GM12878 (cell line): ENCODE measurements at regions not wholly inside any gene's neighbourhood (a gene's known extent, or its start where the extent isn't known, plus 50 kb on each side); places are given as distances from the start of the nearest gene placed in this dataset.

Experiments
- BCL3 ChIP-seq: IDR thresholded peaks from 2 replicates; pipeline ENCODE4 v1.6.1; 2011; ENCODE audit warnings: borderline replicate concordance, low read depth, mild to moderate bottlenecking, moderate library complexity, low read length; ENCODE audit not compliant: insufficient read depth, poor library complexity, severe bottlenecking
- BHLHE40 ChIP-seq, 2 experiments: fragments of 450-650 bp in 1 of 2; IDR thresholded peaks; 2 replicates each; pipeline ENCODE4 v1.6.1; 2011 to 2017; ENCODE audit warnings: low read depth in 2 of 2, borderline replicate concordance in 1 of 2, improper control_type of control experiment in 1 of 2, low read length in 1 of 2, mild to moderate bottlenecking in 1 of 2
- CTCF ChIP-seq, 3 experiments: IDR thresholded peaks in 2 of 3; conservative IDR thresholded peaks in 1 of 3; 2 replicates each; pipeline ENCODE4 v1.5.1; 2011; ENCODE audit warnings: low read depth in 3 of 3, low read length in 3 of 3, mild to moderate bottlenecking in 3 of 3, control low read depth in 2 of 3, moderate library complexity in 2 of 3, inconsistent platforms in 1 of 3, mixed read lengths in 1 of 3; ENCODE audit not compliant: control insufficient read depth in 2 of 3, insufficient read depth in 1 of 3; ENCODE audit errors: extremely low read depth in 1 of 3
- DPF2 ChIP-seq: fragments of 450-650 bp; IDR thresholded peaks from 2 replicates; pipeline ENCODE4 v1.6.1; 2017; ENCODE audit warnings: mild to moderate bottlenecking
- EP300 ChIP-seq, 2 experiments: fragments of 150-350 bp in 1 of 2; IDR thresholded peaks; 2 replicates each; pipeline ENCODE4 v1.6.1; 2011 to 2012; ENCODE audit warnings: low read depth in 2 of 2, low read length in 2 of 2, borderline replicate concordance in 1 of 2, improper control_type of control experiment in 1 of 2, inconsistent platforms in 1 of 2; ENCODE audit not compliant: control insufficient read depth in 1 of 2
- EZH2 ChIP-seq: IDR thresholded peaks from 2 replicates; pipeline ENCODE4 v1.6.1; 2012; ENCODE audit warnings: low read depth, mild to moderate bottlenecking, control low read depth, inconsistent platforms, low read length, borderline replicate concordance; ENCODE audit not compliant: control insufficient read depth
- KDM1A ChIP-seq: fragments of 200-600 bp; sonication (generic); IDR thresholded peaks from 2 replicates; pipeline ENCODE4 v1.6.1; 2016; ENCODE audit warnings: borderline replicate concordance
- MTA3 ChIP-seq: IDR thresholded peaks from 2 replicates; pipeline ENCODE4 v1.6.1; 2012; ENCODE audit warnings: low read length, inconsistent platforms, borderline replicate concordance
- POLR2A ChIP-seq: IDR thresholded peaks from 2 replicates; pipeline ENCODE4 v1.6.1; 2011; ENCODE audit warnings: low read depth, mild to moderate bottlenecking, low read length
- POLR2AphosphoS5 ChIP-seq: IDR thresholded peaks from 2 replicates; pipeline ENCODE4 v1.6.1; 2011; ENCODE audit warnings: mild to moderate bottlenecking, low read length, inconsistent platforms
- RELA ChIP-seq: fragments of 450-650 bp; IDR thresholded peaks from 2 replicates; pipeline ENCODE4 v1.8.0; 2014; ENCODE audit warnings: borderline replicate concordance; ENCODE audit not compliant: partially characterized antibody
- REST ChIP-seq: IDR thresholded peaks from 2 replicates; pipeline ENCODE4 v1.6.1; 2012; ENCODE audit warnings: mild to moderate bottlenecking, low read depth, low read length
- SMC3 ChIP-seq: IDR thresholded peaks from 2 replicates; pipeline ENCODE4 v1.6.1; 2011; ENCODE audit warnings: low read length, improper control_type of control experiment, borderline replicate concordance
- YY1 ChIP-seq: IDR thresholded peaks from 2 replicates; pipeline ENCODE4 v1.6.1; 2011; ENCODE audit warnings: low read depth, mild to moderate bottlenecking, low read length

GRCh38 chr7:22586101-22586785 lies 86.3 kb upstream of the STEAP1B start:
- TF ChIP-seq BCL3 (no peak), EP300 (IDR thresholded peaks at IDR 0.05; ENCODE audit: borderline replicate concordance in 1 of 2, control insufficient read depth in 1 of 2, low read depth in 2 of 2, low read length in 2 of 2) (no peak), POLR2A (no peak), RELA (no peak), REST (no peak), CTCF (IDR thresholded peaks at IDR 0.05 in 2 of 3, conservative IDR thresholded peaks at IDR 0.05 in 1 of 3; ENCODE audit: control insufficient read depth in 2 of 3, extremely low read depth in 1 of 3, insufficient read depth in 1 of 3, low read depth in 3 of 3, low read length in 3 of 3) (no peak), MTA3 (no peak), DPF2 (no peak), BHLHE40 (IDR thresholded peaks at IDR 0.05; ENCODE audit: borderline replicate concordance in 1 of 2, low read depth in 2 of 2, low read length in 1 of 2) (no peak), YY1 (no peak), SMC3 (no peak), EZH2 (no peak), KDM1A (no peak), POLR2AphosphoS5 (no peak)
